H9 (cell line): ENCODE measurements at regions not wholly inside any gene's neighbourhood (a gene's known extent, or its start where the extent isn't known, plus 50 kb on each side); places are given as distances from the start of the nearest gene placed in this dataset.

Source experiments
- DNase-seq: peaks from one replicate; pipeline ENCODE4 v3.0.0-alpha.2; 2017
- H2AFZ ChIP-seq: one replicate; pipeline ENCODE4 v1.6.1; 2013; ENCODE audit warnings: mild to moderate bottlenecking, low read length, control low read depth, moderate library complexity
- H2AK5ac ChIP-seq: 2 replicates; pipeline ENCODE4 v1.6.1; 2013; ENCODE audit warnings: low read length, control low read depth, mixed read lengths; ENCODE audit not compliant: insufficient read length
- H2BK120ac ChIP-seq: one replicate; pipeline ENCODE4 v1.6.1; 2013; ENCODE audit warnings: low read depth, mild to moderate bottlenecking, low read length, control low read depth, inconsistent platforms; ENCODE audit not compliant: poor library complexity, severe bottlenecking
- H2BK12ac ChIP-seq: 2 replicates; pipeline ENCODE4 v1.6.1; 2013; ENCODE audit warnings: low read length, control low read depth, mixed read lengths, low read depth; ENCODE audit not compliant: insufficient read length
- H2BK15ac ChIP-seq: 2 replicates; pipeline ENCODE4 v1.6.1; 2013; ENCODE audit warnings: low read depth, low read length, control low read depth
- H2BK20ac ChIP-seq: one replicate; pipeline ENCODE4 v1.6.1; 2013; ENCODE audit warnings: low read depth, mild to moderate bottlenecking, low read length, control low read depth, inconsistent platforms; ENCODE audit not compliant: poor library complexity, severe bottlenecking
- H2BK5ac ChIP-seq: 2 replicates; pipeline ENCODE4 v1.6.1; 2013; ENCODE audit warnings: low read length, control low read depth, mixed read lengths; ENCODE audit not compliant: insufficient read length
- H3K14ac ChIP-seq: 2 replicates; pipeline ENCODE4 v1.6.1; 2013; ENCODE audit warnings: low read length, control low read depth; ENCODE audit not compliant: insufficient read depth
- H3K18ac ChIP-seq: 2 replicates; pipeline ENCODE4 v1.6.1; 2013; ENCODE audit warnings: low read depth, mild to moderate bottlenecking, mixed read lengths, low read length, control low read depth; ENCODE audit not compliant: insufficient read length
- H3K23ac ChIP-seq: 2 replicates; pipeline ENCODE4 v1.6.1; 2013; ENCODE audit warnings: low read length, control low read depth, mixed read lengths, low read depth; ENCODE audit not compliant: insufficient read length
- H3K23me2 ChIP-seq: 2 replicates; pipeline ENCODE4 v1.6.1; 2013; ENCODE audit warnings: low read depth, mild to moderate bottlenecking, mixed read lengths, low read length, control low read depth; ENCODE audit not compliant: insufficient read length, poor library complexity, severe bottlenecking
- H3K27ac ChIP-seq: 2 replicates; pipeline ENCODE4 v1.5.1; 2013; ENCODE audit warnings: low read length, control low read depth, mixed read lengths, low read depth; ENCODE audit not compliant: insufficient read length
- H3K27me3 ChIP-seq: 2 replicates; pipeline ENCODE4 v1.6.1; 2013; ENCODE audit warnings: low read length, control low read depth, inconsistent platforms; ENCODE audit not compliant: insufficient read depth
- H3K4ac ChIP-seq: 2 replicates; pipeline ENCODE4 v1.6.1; 2013; ENCODE audit warnings: low read depth, mild to moderate bottlenecking, control low read depth, inconsistent platforms, low read length, moderate library complexity
- H3K4me1 ChIP-seq: 2 replicates; pipeline ENCODE4 v1.6.1; 2013; ENCODE audit warnings: low read length, control low read depth, inconsistent platforms; ENCODE audit not compliant: insufficient read depth
- H3K4me2 ChIP-seq: 2 replicates; pipeline ENCODE4 v1.6.1; 2013; ENCODE audit warnings: low read length, control low read depth, mixed read lengths; ENCODE audit not compliant: insufficient read length, insufficient read depth
- H3K56ac ChIP-seq: 2 replicates; pipeline ENCODE4 v1.6.1; 2013; ENCODE audit warnings: low read depth, mild to moderate bottlenecking, mixed read lengths, low read length, control low read depth; ENCODE audit not compliant: insufficient read length
- H3K79me1 ChIP-seq: 2 replicates; pipeline ENCODE4 v1.6.1; 2013; ENCODE audit warnings: low read depth, mild to moderate bottlenecking, moderate library complexity, low read length, control low read depth, inconsistent platforms; ENCODE audit not compliant: insufficient read depth, poor library complexity, severe bottlenecking
- H3K79me2 ChIP-seq: 2 replicates; pipeline ENCODE4 v1.6.1; 2013; ENCODE audit warnings: low read length, control low read depth, inconsistent platforms; ENCODE audit not compliant: insufficient read depth
- H3K9ac ChIP-seq: 2 replicates; pipeline ENCODE4 v1.6.1; 2013; ENCODE audit warnings: low read length, control low read depth, mixed read lengths; ENCODE audit not compliant: insufficient read length; ENCODE audit errors: extremely low read depth
- H3K9me3 ChIP-seq: one replicate; pipeline ENCODE4 v1.6.1; 2013; ENCODE audit warnings: low read depth, low read length, inconsistent platforms; ENCODE audit not compliant: control insufficient read depth
- H3T11ph ChIP-seq: one replicate; pipeline ENCODE4 v1.6.1; 2013; ENCODE audit warnings: mild to moderate bottlenecking, low read length, control low read depth, inconsistent platforms
- H4K20me1 ChIP-seq: one replicate; pipeline ENCODE4 v1.6.1; 2013; ENCODE audit not compliant: control insufficient read depth, insufficient read length, insufficient read depth
- H4K5ac ChIP-seq: 2 replicates; pipeline ENCODE4 v1.6.1; 2013; ENCODE audit warnings: low read depth, mild to moderate bottlenecking, mixed read lengths, low read length, control low read depth; ENCODE audit not compliant: insufficient read length
- H4K8ac ChIP-seq: replicated peaks from 2 replicates; pipeline ENCODE4 v1.6.1; 2013; ENCODE audit warnings: low read length, control low read depth, mixed read lengths, low read depth; ENCODE audit not compliant: insufficient read length
- H4K91ac ChIP-seq: 2 replicates; pipeline ENCODE4 v1.6.1; 2013; ENCODE audit warnings: low read depth, mild to moderate bottlenecking, moderate library complexity, mixed read lengths, low read length, control low read depth; ENCODE audit not compliant: insufficient read length
- H3K27ac Mint-ChIP-seq, 3 experiments: 2 replicates in 2 of 3; 3 replicates in 1 of 3; pipeline ENCODE4 v1.8.0; 2020 to 2021; ENCODE audit warnings: mixed read lengths in 3 of 3, mild to moderate bottlenecking in 1 of 3, moderate library complexity in 1 of 3
- H3K27me3 Mint-ChIP-seq: 2 replicates; pipeline ENCODE4 v1.8.0; 2021; ENCODE audit warnings: low read depth, mild to moderate bottlenecking, moderate library complexity, mixed read lengths
- H3K36me3 Mint-ChIP-seq, 3 experiments: 2 replicates in 2 of 3; 3 replicates in 1 of 3; pipeline ENCODE4 v1.8.0; 2020 to 2021; ENCODE audit warnings: low read depth in 3 of 3, mixed read lengths in 3 of 3; ENCODE audit not compliant: insufficient read depth in 1 of 3
- H3K4me1 Mint-ChIP-seq, 2 experiments: 2 replicates each; pipeline ENCODE4 v1.8.0; 2020; ENCODE audit warnings: mixed read lengths in 2 of 2
- H3K4me3 Mint-ChIP-seq, 2 experiments: 2 replicates in 1 of 2; 3 replicates in 1 of 2; pipeline ENCODE4 v1.8.0; 2020 to 2021; ENCODE audit warnings: mild to moderate bottlenecking in 2 of 2, mixed read lengths in 2 of 2, moderate library complexity in 1 of 2
- H3K9me3 Mint-ChIP-seq, 2 experiments: 2 replicates in 1 of 2; 3 replicates in 1 of 2; pipeline ENCODE4 v1.8.0; 2020; ENCODE audit warnings: mild to moderate bottlenecking in 2 of 2, mixed read lengths in 2 of 2, moderate library complexity in 1 of 2
- CTCF ChIP-seq: fragments of 200-600 bp; sonication (generic); conservative IDR thresholded peaks from 3 replicates; pipeline ENCODE4 v1.8.0; 2021; ENCODE audit warnings: antibody characterized with exemption, mild to moderate bottlenecking
- WGBS: extraction: QIAGEN DNeasy Blood & Tissue Kit; methylation state at CpG from one replicate; pipeline ENCODE4 v1.1.7; 2013; ENCODE audit warnings: missing lambda C conversion rate, low lambda C conversion rate, mixed read lengths; ENCODE audit not compliant: insufficient read length; ENCODE audit errors: extremely low coverage; 5-methylcytosine and 5-hydroxymethylcytosine counted together

DNA sequence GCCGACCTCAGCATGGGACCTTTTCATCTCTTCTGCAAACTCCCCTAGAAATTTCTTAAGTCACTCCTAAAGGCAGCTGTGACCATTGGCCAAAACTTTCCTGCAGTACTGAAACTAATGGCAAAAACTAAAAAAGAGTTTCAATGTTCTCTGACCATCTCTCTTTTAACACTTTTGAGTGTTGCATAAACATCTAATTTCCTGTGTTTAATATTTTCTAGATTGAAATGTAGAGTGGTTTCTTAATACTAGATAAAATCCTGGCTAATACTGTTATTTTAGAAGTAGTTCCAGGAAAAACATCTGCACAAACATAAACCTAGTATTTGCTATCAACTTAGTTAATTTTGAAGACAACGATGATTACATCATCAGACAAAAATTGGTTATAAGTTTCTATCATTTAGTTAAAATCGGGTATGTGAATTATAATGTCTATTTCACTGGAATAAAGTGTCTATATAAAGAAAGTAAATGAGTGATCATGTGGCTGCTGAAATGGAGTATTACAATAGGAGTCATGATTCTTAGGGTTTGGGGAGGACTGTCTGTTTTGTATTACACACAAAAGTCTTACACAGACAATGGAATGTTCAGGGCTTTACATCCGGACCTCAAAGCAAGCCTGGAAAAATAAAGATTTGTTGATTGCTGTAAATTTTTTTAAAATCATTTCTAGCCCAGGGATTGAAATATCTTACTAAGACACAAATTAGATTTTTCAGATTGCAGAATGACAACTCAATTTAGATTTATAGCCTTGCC, 1323.4 kb downstream of the C4orf33 start:
- no peak overlapping the region for H3K56ac ChIP-seq
- no peak overlapping the region for H2BK12ac ChIP-seq
- no peaks in the 10 kb centered on the region for H3K4me1 ChIP-seq
- H4K8ac ChIP-seq = no peak overlapping the region
- H3K9me3 ChIP-seq = no peaks in the 10 kb centered on the region
- no peak overlapping the region for H3K18ac ChIP-seq
- no peaks in the 10 kb centered on the region; a peak in 1 of 5 replicates for H3K9me3 Mint-ChIP-seq
- H2BK20ac ChIP-seq = no peak overlapping the region
- H4K20me1 ChIP-seq = no peaks in the 10 kb centered on the region
- no peak overlapping the region for H3K14ac ChIP-seq
- H3K27ac Mint-ChIP-seq = peak overlapping the region in 1 of 3 experiments; percentile 5; a peak in 1 of 7 replicates
- no peak overlapping the region for H2AK5ac ChIP-seq
- H2AFZ ChIP-seq = no peak overlapping the region
- no peak overlapping the region for H3K27ac ChIP-seq
- no peaks in the 10 kb centered on the region for H3K27me3 Mint-ChIP-seq
- H3K27me3 ChIP-seq = no peaks in the 10 kb centered on the region
- H3K79me1 ChIP-seq = no peaks in the 10 kb centered on the region
- no peak for DNase-seq
- H3K4me2 ChIP-seq = no peak overlapping the region
- no peaks in the 10 kb centered on the region for H3K23me2 ChIP-seq
- H2BK5ac ChIP-seq = no peak overlapping the region
- H3K4me3 Mint-ChIP-seq = no peak overlapping the region
- TF ChIP-seq CTCF = no peak
- no CpG with 5 or more reads among the region's 4 CpGs for WGBS
- H2BK15ac ChIP-seq = no peak overlapping the region
- H3K9ac ChIP-seq = no peak overlapping the region
- no peak overlapping the region for H3K4ac ChIP-seq
- H3T11ph ChIP-seq = no peak overlapping the region
- no peaks in the 10 kb centered on the region for H3K4me1 Mint-ChIP-seq
- H4K5ac ChIP-seq = no peak overlapping the region
- H3K79me2 ChIP-seq = no peaks in the 10 kb centered on the region
- H3K23ac ChIP-seq = no peak overlapping the region
- H3K36me3 Mint-ChIP-seq = peaks cover 0 to under 1% (median 0%) of the 10 kb centered on the region in 3 experiments; a peak in 1 of 7 replicates
- no peak overlapping the region for H4K91ac ChIP-seq
- H2BK120ac ChIP-seq = no peak overlapping the region
